Stomach (tissue), 8 donors: ENCODE measurements at regions not wholly inside any gene's neighbourhood (a gene's known extent, or its start where the extent isn't known, plus 50 kb on each side); places are given as distances from the start of the nearest gene placed in this dataset.

Experiments
- DNase-seq, 2 donors: peaks; one replicate each; pipeline versions ENCODE4 v3.0.0 to v3.0.0-alpha.2; 2013 to 2019
- H3K27ac ChIP-seq, 5 donors: fragments of 200-600 bp in 4 of 5; sonication (generic) in 4 of 5; one replicate each; pipeline ENCODE4 v1.5.1; 2013 to 2019; ENCODE audit warnings: mild to moderate bottlenecking in 1 of 5, moderate library complexity in 1 of 5
- H3K27me3 ChIP-seq, 3 donors: fragments of 200-600 bp; sonication (generic); one replicate each; pipeline ENCODE4 v1.5.1; 2017 to 2019; ENCODE audit warnings: mixed run types in 1 of 3
- H3K36me3 ChIP-seq, 4 donors: fragments of 200-600 bp; sonication (generic); 1 replicate in 3 of 4; 2 replicates in 1 of 4; pipeline ENCODE4 v1.5.1; 2016 to 2019
- H3K4me1 ChIP-seq, 4 donors: fragments of 200-600 bp; sonication (generic); one replicate each; pipeline ENCODE4 v1.5.1; 2016 to 2019
- H3K4me3 ChIP-seq, 4 donors: fragments of 200-600 bp; sonication (generic) in 3 of 4; one replicate each; pipeline ENCODE4 v1.5.1; 2016 to 2019; ENCODE audit warnings: mild to moderate bottlenecking in 1 of 4
- H3K9me3 ChIP-seq, 4 donors: fragments of 200-600 bp; sonication (generic); one replicate each; pipeline ENCODE4 v1.5.1; 2016 to 2019
- CTCF ChIP-seq, 7 experiments: fragments of 450-650 bp in 4 of 7; fragments of 200-600 bp in 3 of 7; sonication (generic) in 3 of 7; IDR thresholded peaks; one replicate each; pipeline ENCODE4 v1.5.1; 2016 to 2019; ENCODE audit warnings: antibody characterized with exemption in 7 of 7, control low read depth in 2 of 7, mild to moderate bottlenecking in 1 of 7
- EP300 ChIP-seq: sonication (generic); formaldehyde crosslinking; IDR thresholded peaks from one replicate; pipeline ENCODE4 v1.6.1; 2017; ENCODE audit warnings: antibody characterized with exemption
- POLR2A ChIP-seq, 4 donors: fragments of 450-650 bp; IDR thresholded peaks; one replicate each; pipeline ENCODE4 v1.6.1; 2016; ENCODE audit warnings: antibody characterized with exemption in 4 of 4, control low read depth in 2 of 4, mild to moderate bottlenecking in 1 of 4, moderate library complexity in 1 of 4
- POLR2AphosphoS5 ChIP-seq, 3 donors: sonication (generic); formaldehyde crosslinking; IDR thresholded peaks; one replicate each; pipeline ENCODE4 v1.6.1; 2016; ENCODE audit warnings: antibody characterized with exemption in 3 of 3
- WGBS, 5 donors: extraction: QIAGEN DNeasy Blood & Tissue Kit in 3 of 5; methylation state at CpG; one replicate each; pipeline versions ENCODE4 v1.1.5 to v1.1.7; 2013 to 2018; 5-methylcytosine and 5-hydroxymethylcytosine counted together
- intact Hi-C: fragments of 100-400 bp; cut with DNase I; formaldehyde crosslinking; loops from one replicate; pipeline ENCODE4 v1.15.1; 2023; ENCODE audit warnings: low total_unique reads
- donor health status: healthy with polysubstance abuse.
- donor health status: Bipolar disorder and iron deficiency.
- donor health status: healthy.

- Histone ChIP-seq H3K27me3 (no peaks in the 10 kb centered on the region), H3K27ac (no peak overlapping the region), H3K9me3 (no peaks in the 10 kb centered on the region), H3K36me3 (no peaks in the 10 kb centered on the region), H3K4me3 (no peak overlapping the region), H3K4me1 (no peaks in the 10 kb centered on the region)
- intact Hi-C loops, result no loop called here
- DNase-seq, result no peak
- WGBS, 5 donors, result 76 to 86% (median 79%) methylated on average over 3 of the region's 3 CpGs
- TF ChIP-seq POLR2A (IDR thresholded peaks at IDR 0.05), result no peak
- TF ChIP-seq EP300, result no peak
- TF ChIP-seq POLR2AphosphoS5 (IDR thresholded peaks at IDR 0.05), result no peak
- TF ChIP-seq CTCF (IDR thresholded peaks at IDR 0.05), result no peak
These were observed 387.1 kb downstream of the PPP3CA start for GRCh38 chr4:100960232-100960631.

GRCh38 chr4:100954046-100954445 is 393.3 kb downstream of the PPP3CA start:
- no peak overlapping the region for H3K4me3 ChIP-seq
- H3K4me1 ChIP-seq, result no peaks in the 10 kb centered on the region
- TF ChIP-seq POLR2AphosphoS5 (IDR thresholded peaks at IDR 0.05) (no peak), EP300 (no peak), CTCF (IDR thresholded peaks at IDR 0.05) (no peak), POLR2A (IDR thresholded peaks at IDR 0.05) (no peak)
- no peaks in the 10 kb centered on the region for H3K36me3 ChIP-seq
- no peak overlapping the region for H3K27ac ChIP-seq
- no peaks in the 10 kb centered on the region for H3K27me3 ChIP-seq
- 70 to 85% (median 74%) methylated on average over 2 of the region's 2 CpGs for WGBS, 5 donors
- H3K9me3 ChIP-seq, result no peaks in the 10 kb centered on the region
- DNase-seq, result no peak
- intact Hi-C loops, result no loop called here

- intact Hi-C loops, result no loop called here
- TF ChIP-seq POLR2A (IDR thresholded peaks at IDR 0.05), result no peak
- TF ChIP-seq EP300, result no peak
- no peak for TF ChIP-seq CTCF (IDR thresholded peaks at IDR 0.05)
- TF ChIP-seq POLR2AphosphoS5 (IDR thresholded peaks at IDR 0.05), result no peak
- Histone ChIP-seq H3K27me3 (no peaks in the 10 kb centered on the region), H3K27ac (no peak overlapping the region), H3K4me3 (no peak overlapping the region), H3K4me1 (no peaks in the 10 kb centered on the region), H3K9me3 (no peaks in the 10 kb centered on the region), H3K36me3 (no peaks in the 10 kb centered on the region)
- DNase-seq, result no peak
These were observed 393.7 kb downstream of the PPP3CA start for GRCh38 chr4:100953616-100954015.

- H3K27ac ChIP-seq, result no peak overlapping the region
- no peaks in the 10 kb centered on the region for H3K9me3 ChIP-seq
- TF ChIP-seq POLR2AphosphoS5 (IDR thresholded peaks at IDR 0.05), result no peak
- no peak for TF ChIP-seq POLR2A (IDR thresholded peaks at IDR 0.05)
- no peak for TF ChIP-seq CTCF (IDR thresholded peaks at IDR 0.05)
- TF ChIP-seq EP300, result no peak
- DNase-seq, result no peak
- no peak overlapping the region for H3K4me3 ChIP-seq
- 76 to 93% (median 83%) methylated on average over 4 of the region's 4 CpGs for WGBS, 5 donors
- intact Hi-C loops, result no loop called here
- no peaks in the 10 kb centered on the region for H3K4me1 ChIP-seq
- H3K36me3 ChIP-seq, result no peaks in the 10 kb centered on the region
- no peaks in the 10 kb centered on the region for H3K27me3 ChIP-seq
These were observed 394.7 kb downstream of the PPP3CA start for GRCh38 chr4:100952590-100952989.
